ENCODE measurements at regions not wholly inside any gene's neighbourhood (a gene's known extent, or its start where the extent isn't known, plus 50 kb on each side); places are given as distances from the start of the nearest gene placed in this dataset.

DNA sequence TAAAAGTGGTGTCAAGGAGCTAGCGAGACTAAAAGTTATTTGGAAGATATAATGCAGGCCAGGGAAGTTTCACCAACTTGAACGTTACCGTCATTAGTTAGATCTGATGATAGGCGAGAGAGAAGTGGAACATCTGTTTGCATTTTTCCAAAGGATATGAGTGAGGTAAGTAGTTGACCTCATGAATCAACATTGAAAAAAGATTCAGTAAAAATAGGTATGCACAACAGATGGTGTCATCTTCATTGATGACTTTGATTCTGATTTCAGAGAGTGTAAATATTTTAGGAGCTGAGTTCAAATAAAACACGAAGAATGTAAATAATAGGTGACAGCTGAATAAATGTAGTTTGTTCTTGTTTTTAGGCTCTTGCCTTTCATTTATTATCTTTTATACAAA, 998.9 kb upstream of the CDH6 start:
- H3K79me2 ChIP-seq (ENCODE audit: insufficient read depth, low read depth): no peaks in the 10 kb centered on the region
- TF ChIP-seq, protein P1, sequence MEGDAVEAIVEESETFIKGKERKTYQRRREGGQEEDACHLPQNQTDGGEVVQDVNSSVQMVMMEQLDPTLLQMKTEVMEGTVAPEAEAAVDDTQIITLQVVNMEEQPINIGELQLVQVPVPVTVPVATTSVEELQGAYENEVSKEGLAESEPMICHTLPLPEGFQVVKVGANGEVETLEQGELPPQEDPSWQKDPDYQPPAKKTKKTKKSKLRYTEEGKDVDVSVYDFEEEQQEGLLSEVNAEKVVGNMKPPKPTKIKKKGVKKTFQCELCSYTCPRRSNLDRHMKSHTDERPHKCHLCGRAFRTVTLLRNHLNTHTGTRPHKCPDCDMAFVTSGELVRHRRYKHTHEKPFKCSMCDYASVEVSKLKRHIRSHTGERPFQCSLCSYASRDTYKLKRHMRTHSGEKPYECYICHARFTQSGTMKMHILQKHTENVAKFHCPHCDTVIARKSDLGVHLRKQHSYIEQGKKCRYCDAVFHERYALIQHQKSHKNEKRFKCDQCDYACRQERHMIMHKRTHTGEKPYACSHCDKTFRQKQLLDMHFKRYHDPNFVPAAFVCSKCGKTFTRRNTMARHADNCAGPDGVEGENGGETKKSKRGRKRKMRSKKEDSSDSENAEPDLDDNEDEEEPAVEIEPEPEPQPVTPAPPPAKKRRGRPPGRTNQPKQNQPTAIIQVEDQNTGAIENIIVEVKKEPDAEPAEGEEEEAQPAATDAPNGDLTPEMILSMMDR (conservative IDR thresholded peaks at IDR 0.05; ENCODE audit: low read depth, low read length): no peak
- no peaks in the 10 kb centered on the region for H4K20me1 ChIP-seq (ENCODE audit: insufficient read depth)
- no peaks in the 10 kb centered on the region for H3K36me3 ChIP-seq (ENCODE audit: insufficient read depth)
- no peak overlapping the region for H3K27ac ChIP-seq
- no peaks in the 10 kb centered on the region for H3K27me3 ChIP-seq (ENCODE audit: insufficient read depth, low read depth)
- H3K9ac ChIP-seq: no peak overlapping the region
- no peak overlapping the region for H3K4me3 ChIP-seq (IDR thresholded peaks at IDR 0.05; ENCODE audit: insufficient read depth, low read depth, low read length)
- no peak overlapping the region for H3K4me2 ChIP-seq
- peaks cover 3% of the 10 kb centered on the region for H3K4me1 ChIP-seq (ENCODE audit: low read depth, poor library complexity, severe bottlenecking)
- H2AFZ ChIP-seq (ENCODE audit: low read depth): no peak overlapping the region

GRCh38 chr5:30183795-30184194, 1009.7 kb upstream of the CDH6 start:
- Histone ChIP-seq H3K36me3 (ENCODE audit: insufficient read depth) (no peaks in the 10 kb centered on the region), H3K27me3 (ENCODE audit: insufficient read depth, low read depth) (no peaks in the 10 kb centered on the region), H3K27ac (no peak overlapping the region), H4K20me1 (ENCODE audit: insufficient read depth) (no peaks in the 10 kb centered on the region), H3K79me2 (ENCODE audit: insufficient read depth, low read depth) (no peaks in the 10 kb centered on the region), H3K4me1 (ENCODE audit: low read depth, poor library complexity, severe bottlenecking) (no peaks in the 10 kb centered on the region), H3K9ac (no peak overlapping the region), H3K4me2 (no peak overlapping the region), H3K4me3 (IDR thresholded peaks at IDR 0.05; ENCODE audit: insufficient read depth, low read depth, low read length) (no peak overlapping the region), H2AFZ (ENCODE audit: low read depth) (no peak overlapping the region)
- TF ChIP-seq, protein P1 (conservative IDR thresholded peaks at IDR 0.05; ENCODE audit: low read depth, low read length): no peak

DNA sequence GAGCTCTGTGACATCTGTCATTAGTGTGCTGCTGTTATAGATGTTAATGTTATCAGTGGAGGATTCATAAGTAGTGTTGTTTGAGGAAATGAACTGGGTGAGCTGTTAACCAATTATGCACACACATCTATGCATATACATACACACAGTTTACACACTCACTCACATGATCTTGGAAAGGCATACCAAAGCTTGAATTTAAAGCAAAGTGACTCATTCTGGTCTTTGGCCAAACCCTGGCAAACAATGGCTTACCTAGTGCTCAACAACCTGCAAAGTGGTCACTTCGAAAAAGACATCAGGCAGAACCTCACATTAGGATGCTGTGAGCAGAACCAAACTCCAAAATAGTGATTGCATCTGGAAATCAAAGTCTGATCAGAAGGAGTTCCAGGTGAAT, 1037.3 kb upstream of the CDH6 start:
- no peak overlapping the region for H3K27ac ChIP-seq
- H3K4me3 ChIP-seq (IDR thresholded peaks at IDR 0.05; ENCODE audit: insufficient read depth, low read depth, low read length): no peak overlapping the region
- H3K9ac ChIP-seq: no peak overlapping the region
- H3K36me3 ChIP-seq (ENCODE audit: insufficient read depth): no peaks in the 10 kb centered on the region
- TF ChIP-seq, protein P1 (conservative IDR thresholded peaks at IDR 0.05; ENCODE audit: low read depth, low read length): no peak
- no peaks in the 10 kb centered on the region for H4K20me1 ChIP-seq (ENCODE audit: insufficient read depth)
- H2AFZ ChIP-seq (ENCODE audit: low read depth): no peak overlapping the region
- H3K4me2 ChIP-seq: no peak overlapping the region
- no peaks in the 10 kb centered on the region for H3K4me1 ChIP-seq (ENCODE audit: low read depth, poor library complexity, severe bottlenecking)
- H3K27me3 ChIP-seq (ENCODE audit: insufficient read depth, low read depth): no peaks in the 10 kb centered on the region
- H3K79me2 ChIP-seq (ENCODE audit: insufficient read depth, low read depth): no peaks in the 10 kb centered on the region

DNA sequence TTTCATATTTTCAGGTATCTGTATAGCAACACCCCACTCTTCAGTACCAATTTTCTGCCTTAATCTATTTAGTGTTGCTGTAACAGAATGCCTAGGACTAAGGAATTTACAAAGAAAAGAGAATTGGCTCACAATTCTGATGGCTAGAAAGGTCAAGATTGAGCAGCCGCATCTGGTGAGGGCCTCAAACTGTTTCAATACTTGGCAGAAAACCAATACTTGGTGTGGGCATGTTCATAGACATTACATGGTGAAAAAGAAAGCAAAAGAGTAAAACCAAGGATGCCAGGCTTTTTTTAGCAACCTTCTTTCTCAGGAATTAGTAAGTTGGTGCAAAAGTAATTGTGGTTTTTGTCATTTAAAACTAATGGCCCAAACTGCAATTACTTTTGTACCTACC, 1041.1 kb upstream of the CDH6 start:
- Histone ChIP-seq H4K20me1 (ENCODE audit: insufficient read depth) (no peaks in the 10 kb centered on the region), H3K4me2 (no peak overlapping the region), H3K9ac (no peak overlapping the region), H3K27ac (no peak overlapping the region), H2AFZ (ENCODE audit: low read depth) (no peak overlapping the region), H3K4me1 (ENCODE audit: low read depth, poor library complexity, severe bottlenecking) (no peaks in the 10 kb centered on the region), H3K36me3 (ENCODE audit: insufficient read depth) (no peaks in the 10 kb centered on the region), H3K79me2 (ENCODE audit: insufficient read depth, low read depth) (no peaks in the 10 kb centered on the region), H3K4me3 (IDR thresholded peaks at IDR 0.05; ENCODE audit: insufficient read depth, low read depth, low read length) (no peak overlapping the region), H3K27me3 (ENCODE audit: insufficient read depth, low read depth) (no peaks in the 10 kb centered on the region)
- TF ChIP-seq, protein P1 (conservative IDR thresholded peaks at IDR 0.05; ENCODE audit: low read depth, low read length): no peak

- Histone ChIP-seq H3K4me2 (no peak overlapping the region), H4K20me1 (ENCODE audit: insufficient read depth) (no peaks in the 10 kb centered on the region), H3K4me1 (ENCODE audit: low read depth, poor library complexity, severe bottlenecking) (no peaks in the 10 kb centered on the region), H3K4me3 (IDR thresholded peaks at IDR 0.05; ENCODE audit: insufficient read depth, low read depth, low read length) (no peak overlapping the region), H3K79me2 (ENCODE audit: insufficient read depth, low read depth) (no peaks in the 10 kb centered on the region), H3K9ac (no peak overlapping the region), H3K27ac (no peak overlapping the region), H3K36me3 (ENCODE audit: insufficient read depth) (no peaks in the 10 kb centered on the region), H2AFZ (ENCODE audit: low read depth) (no peak overlapping the region), H3K27me3 (ENCODE audit: insufficient read depth, low read depth) (no peaks in the 10 kb centered on the region)
- TF ChIP-seq, protein P1 (conservative IDR thresholded peaks at IDR 0.05; ENCODE audit: low read depth, low read length): no peak
Measured at GRCh38 chr5:30150231-30150630, 1043.3 kb upstream of the CDH6 start.
